HCT116 (cell line): ENCODE measurements at regions not wholly inside any gene's neighbourhood (a gene's known extent, or its start where the extent isn't known, plus 50 kb on each side); places are given as distances from the start of the nearest gene placed in this dataset.

Experiments
- POLR2AphosphoS5 ChIP-seq: IDR thresholded peaks from 2 replicates; pipeline ENCODE4 v1.6.1; 2011; ENCODE audit warnings: mild to moderate bottlenecking, low read depth, low read length, moderate library complexity
- SIN3A ChIP-seq: IDR thresholded peaks from 2 replicates; pipeline ENCODE4 v1.6.1; 2012; ENCODE audit warnings: low read depth

GRCh38 chr19:27765397-27765796 lies 1447.6 kb downstream of the UQCRFS1 start:
- TF ChIP-seq POLR2AphosphoS5 (no peak), SIN3A (no peak)
